ENCODE measurements at regions not wholly inside any gene's neighbourhood (a gene's known extent, or its start where the extent isn't known, plus 50 kb on each side); places are given as distances from the start of the nearest gene placed in this dataset.
A peak's percentile ranks its signal among the peaks of the same experiment; 100 is the strongest.

DNA sequence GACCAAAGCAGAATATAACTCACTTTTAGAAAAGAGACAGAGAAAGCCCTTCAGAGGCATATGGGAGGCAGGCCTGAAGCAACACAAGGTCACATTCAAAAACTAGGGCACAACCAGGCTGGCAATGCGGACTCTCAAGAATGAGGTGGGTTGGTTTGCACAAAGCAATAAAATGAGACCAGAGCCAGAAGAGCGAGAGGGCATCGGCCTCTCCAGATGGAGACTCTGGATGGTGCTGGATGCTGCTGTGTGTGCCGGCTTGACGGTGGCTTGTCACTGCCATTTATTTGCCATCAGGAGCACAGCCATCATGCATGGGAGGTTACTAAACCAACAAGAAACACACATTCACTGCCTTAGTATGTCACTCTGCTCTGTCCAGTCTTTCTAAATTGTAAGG is 649.4 kb downstream of the DIAPH3 start:
- no peaks in the 10 kb centered on the region for H3K79me2 ChIP-seq (ENCODE audit: insufficient read depth, low read length)
- no peak for FAIRE-seq
- H3K4me2 ChIP-seq (ENCODE audit: low read length): no peak overlapping the region
- no peaks in the 10 kb centered on the region for H3K9me3 ChIP-seq (ENCODE audit: insufficient read depth, low read depth, low read length)
- no peak overlapping the region for H3K27ac ChIP-seq (ENCODE audit: low read depth, low read length)
- Mint-ChIP-seq H3K4me3 (ENCODE audit: unreplicated experiment) (no peak overlapping the region), H3K4me1 (ENCODE audit: low read depth, unreplicated experiment) (peaks cover 11% of the 10 kb centered on the region), H3K9me3 (ENCODE audit: unreplicated experiment) (no peaks in the 10 kb centered on the region), H3K27ac (ENCODE audit: unreplicated experiment) (no peak overlapping the region), H3K27me3 (ENCODE audit: low read depth, unreplicated experiment) (no peaks in the 10 kb centered on the region), H3K36me3 (ENCODE audit: low read depth, unreplicated experiment) (no peaks in the 10 kb centered on the region)
- no peak for DNase-seq (ENCODE audit: low read depth)
- no peak overlapping the region for H3K4me3 ChIP-seq (ENCODE audit: insufficient read depth, low read depth, low read length)
- H3K36me3 ChIP-seq (ENCODE audit: insufficient read depth, low read length): no peaks in the 10 kb centered on the region
- TF ChIP-seq EZH2 (IDR thresholded peaks at IDR 0.05; ENCODE audit: insufficient read depth, low read length): no peak
- TF ChIP-seq, protein P1, sequence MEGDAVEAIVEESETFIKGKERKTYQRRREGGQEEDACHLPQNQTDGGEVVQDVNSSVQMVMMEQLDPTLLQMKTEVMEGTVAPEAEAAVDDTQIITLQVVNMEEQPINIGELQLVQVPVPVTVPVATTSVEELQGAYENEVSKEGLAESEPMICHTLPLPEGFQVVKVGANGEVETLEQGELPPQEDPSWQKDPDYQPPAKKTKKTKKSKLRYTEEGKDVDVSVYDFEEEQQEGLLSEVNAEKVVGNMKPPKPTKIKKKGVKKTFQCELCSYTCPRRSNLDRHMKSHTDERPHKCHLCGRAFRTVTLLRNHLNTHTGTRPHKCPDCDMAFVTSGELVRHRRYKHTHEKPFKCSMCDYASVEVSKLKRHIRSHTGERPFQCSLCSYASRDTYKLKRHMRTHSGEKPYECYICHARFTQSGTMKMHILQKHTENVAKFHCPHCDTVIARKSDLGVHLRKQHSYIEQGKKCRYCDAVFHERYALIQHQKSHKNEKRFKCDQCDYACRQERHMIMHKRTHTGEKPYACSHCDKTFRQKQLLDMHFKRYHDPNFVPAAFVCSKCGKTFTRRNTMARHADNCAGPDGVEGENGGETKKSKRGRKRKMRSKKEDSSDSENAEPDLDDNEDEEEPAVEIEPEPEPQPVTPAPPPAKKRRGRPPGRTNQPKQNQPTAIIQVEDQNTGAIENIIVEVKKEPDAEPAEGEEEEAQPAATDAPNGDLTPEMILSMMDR (IDR thresholded peaks at IDR 0.05; ENCODE audit: insufficient read depth, low read depth, low read length): no peak
- H3K27me3 ChIP-seq (ENCODE audit: insufficient read depth, low read length): no peaks in the 10 kb centered on the region
- no peak overlapping the region for H2AFZ ChIP-seq (ENCODE audit: low read depth, low read length)
- no peaks in the 10 kb centered on the region for H3K4me1 ChIP-seq (ENCODE audit: insufficient read depth, low read length)
- H4K20me1 ChIP-seq (ENCODE audit: insufficient read depth, low read length): no peaks in the 10 kb centered on the region
- H3K9ac ChIP-seq (ENCODE audit: low read length): no peak overlapping the region

DNA sequence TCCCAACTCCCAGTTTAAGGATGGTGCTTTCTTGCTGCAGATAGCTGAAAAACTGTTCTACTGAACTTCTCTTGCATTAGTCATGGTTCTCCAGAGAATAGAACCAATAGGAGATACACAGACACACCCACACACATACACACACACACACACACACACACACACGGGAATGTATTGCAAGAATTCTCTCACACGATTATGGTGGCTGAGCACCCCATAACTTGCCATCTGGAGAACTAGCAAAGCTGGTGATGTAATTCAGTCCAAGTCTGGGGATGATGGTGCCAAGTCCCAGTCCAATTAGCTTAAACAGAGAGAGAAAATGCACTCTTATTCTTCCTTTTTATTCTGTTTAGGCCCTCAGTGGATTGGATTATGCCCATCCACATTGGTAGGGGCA is 643.9 kb downstream of the DIAPH3 start:
- H3K9me3 ChIP-seq (ENCODE audit: insufficient read depth, low read depth, low read length): no peaks in the 10 kb centered on the region
- H3K9ac ChIP-seq (ENCODE audit: low read length): no peak overlapping the region
- H3K27ac ChIP-seq (ENCODE audit: low read depth, low read length): no peak overlapping the region
- H3K27me3 ChIP-seq (ENCODE audit: insufficient read depth, low read length): no peaks in the 10 kb centered on the region
- no peaks in the 10 kb centered on the region for H4K20me1 ChIP-seq (ENCODE audit: insufficient read depth, low read length)
- Mint-ChIP-seq H3K9me3 (ENCODE audit: unreplicated experiment) (no peaks in the 10 kb centered on the region), H3K27me3 (ENCODE audit: low read depth, unreplicated experiment) (no peaks in the 10 kb centered on the region), H3K4me1 (ENCODE audit: low read depth, unreplicated experiment) (peaks cover 3% of the 10 kb centered on the region), H3K36me3 (ENCODE audit: low read depth, unreplicated experiment) (no peaks in the 10 kb centered on the region), H3K4me3 (ENCODE audit: unreplicated experiment) (no peak overlapping the region), H3K27ac (ENCODE audit: unreplicated experiment) (no peak overlapping the region)
- H3K36me3 ChIP-seq (ENCODE audit: insufficient read depth, low read length): no peaks in the 10 kb centered on the region
- peak; percentile 14 for DNase-seq (ENCODE audit: low read depth)
- no peaks in the 10 kb centered on the region for H3K4me1 ChIP-seq (ENCODE audit: insufficient read depth, low read length)
- no peak for TF ChIP-seq EZH2 (IDR thresholded peaks at IDR 0.05; ENCODE audit: insufficient read depth, low read length)
- TF ChIP-seq, protein P1 (IDR thresholded peaks at IDR 0.05; ENCODE audit: insufficient read depth, low read depth, low read length): no peak
- H3K4me3 ChIP-seq (ENCODE audit: insufficient read depth, low read depth, low read length): no peak overlapping the region
- H3K4me2 ChIP-seq (ENCODE audit: low read length): no peak overlapping the region
- no peaks in the 10 kb centered on the region for H3K79me2 ChIP-seq (ENCODE audit: insufficient read depth, low read length)
- no peak overlapping the region for H2AFZ ChIP-seq (ENCODE audit: low read depth, low read length)
- FAIRE-seq: no peak

DNA sequence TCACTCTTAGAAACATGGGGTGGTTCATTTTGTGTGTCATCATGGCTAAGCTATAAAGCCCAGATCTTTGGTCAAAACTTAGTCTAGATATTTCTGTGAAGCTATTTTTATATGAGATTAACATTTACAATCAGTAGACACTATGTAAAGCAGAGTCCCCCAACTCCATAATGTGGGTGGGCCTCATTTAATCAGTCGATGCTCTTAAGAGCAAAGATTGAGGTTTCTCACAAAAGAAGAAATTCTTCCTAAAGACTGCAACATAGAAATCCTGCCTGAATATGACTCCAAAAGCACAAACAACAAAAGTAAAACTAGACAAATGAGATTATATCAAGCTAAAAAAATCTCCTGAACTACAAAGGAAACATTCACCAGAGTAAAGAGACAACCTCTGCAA is 642.2 kb downstream of the DIAPH3 start:
- no peak overlapping the region for H3K4me2 ChIP-seq (ENCODE audit: low read length)
- no peak for FAIRE-seq
- H2AFZ ChIP-seq (ENCODE audit: low read depth, low read length): no peak overlapping the region
- no peaks in the 10 kb centered on the region for H3K9me3 ChIP-seq (ENCODE audit: insufficient read depth, low read depth, low read length)
- no peak overlapping the region for H3K4me3 Mint-ChIP-seq (ENCODE audit: unreplicated experiment)
- H3K27me3 Mint-ChIP-seq (ENCODE audit: low read depth, unreplicated experiment): no peaks in the 10 kb centered on the region
- H3K4me1 Mint-ChIP-seq (ENCODE audit: low read depth, unreplicated experiment): peaks cover 2% of the 10 kb centered on the region
- H3K27ac ChIP-seq (ENCODE audit: low read depth, low read length): no peak overlapping the region
- H3K4me3 ChIP-seq (ENCODE audit: insufficient read depth, low read depth, low read length): no peak overlapping the region
- H3K4me1 ChIP-seq (ENCODE audit: insufficient read depth, low read length): no peaks in the 10 kb centered on the region
- H3K9ac ChIP-seq (ENCODE audit: low read length): no peak overlapping the region
- H3K27me3 ChIP-seq (ENCODE audit: insufficient read depth, low read length): no peaks in the 10 kb centered on the region
- H3K9me3 Mint-ChIP-seq (ENCODE audit: unreplicated experiment): no peaks in the 10 kb centered on the region
- no peak overlapping the region for H3K27ac Mint-ChIP-seq (ENCODE audit: unreplicated experiment)
- H3K36me3 ChIP-seq (ENCODE audit: insufficient read depth, low read length): no peaks in the 10 kb centered on the region
- DNase-seq (ENCODE audit: low read depth): no peak
- H3K79me2 ChIP-seq (ENCODE audit: insufficient read depth, low read length): no peaks in the 10 kb centered on the region
- no peaks in the 10 kb centered on the region for H3K36me3 Mint-ChIP-seq (ENCODE audit: low read depth, unreplicated experiment)
- no peaks in the 10 kb centered on the region for H4K20me1 ChIP-seq (ENCODE audit: insufficient read depth, low read length)
- TF ChIP-seq, protein P1 (IDR thresholded peaks at IDR 0.05; ENCODE audit: insufficient read depth, low read depth, low read length): no peak
- no peak for TF ChIP-seq EZH2 (IDR thresholded peaks at IDR 0.05; ENCODE audit: insufficient read depth, low read length)
